ENCODE measurements at regions not wholly inside any gene's neighbourhood (a gene's known extent, or its start where the extent isn't known, plus 50 kb on each side); places are given as distances from the start of the nearest gene placed in this dataset.

- no peak for TF ChIP-seq CTCF (conservative IDR thresholded peaks at IDR 0.05; ENCODE audit: low read depth, low read length)
- no peak for DNase-seq (ENCODE audit: low read depth)
Measured at GRCh38 chr12:90831712-90832111, 123.3 kb downstream of the CCER1 start.

GRCh38 chr12:90829044-90829443 is 125.9 kb downstream of the CCER1 start:
- TF ChIP-seq CTCF (conservative IDR thresholded peaks at IDR 0.05; ENCODE audit: low read depth, low read length), result no peak
- no peak overlapping the region for H3K4me3 ChIP-seq (ENCODE audit: low read length)
- DNase-seq (ENCODE audit: low read depth), result no peak

More at GRCh38 chr12:90831712-90832111, 123.3 kb downstream of the CCER1 start:
- no peak overlapping the region for H3K4me3 ChIP-seq (ENCODE audit: low read length)

- no peak overlapping the region for H3K4me3 ChIP-seq (ENCODE audit: low read length)
- DNase-seq (ENCODE audit: low read depth), result no peak
- no peak for TF ChIP-seq CTCF (conservative IDR thresholded peaks at IDR 0.05; ENCODE audit: low read depth, low read length)
Measured at GRCh38 chr12:90828621-90829020, 126.4 kb downstream of the CCER1 start.

- no peak overlapping the region for H3K4me3 ChIP-seq (ENCODE audit: low read length)
- no peak for TF ChIP-seq CTCF (conservative IDR thresholded peaks at IDR 0.05; ENCODE audit: low read depth, low read length)
Measured at GRCh38 chr12:90827567-90827966, 127.4 kb downstream of the CCER1 start.

GRCh38 chr12:90826036-90826435 is 128.9 kb downstream of the CCER1 start:
- H3K4me3 ChIP-seq (ENCODE audit: low read length), result no peak overlapping the region
- TF ChIP-seq CTCF (conservative IDR thresholded peaks at IDR 0.05; ENCODE audit: low read depth, low read length), result no peak
- no peak for DNase-seq (ENCODE audit: low read depth)

More at GRCh38 chr12:90827567-90827966, 127.4 kb downstream of the CCER1 start:
- no peak for DNase-seq (ENCODE audit: low read depth)

GRCh38 chr12:90823859-90824258 is 131.1 kb downstream of the CCER1 start:
- no peak for TF ChIP-seq CTCF (conservative IDR thresholded peaks at IDR 0.05; ENCODE audit: low read depth, low read length)
- H3K4me3 ChIP-seq (ENCODE audit: low read length), result no peak overlapping the region
- DNase-seq (ENCODE audit: low read depth), result no peak

GRCh38 chr12:90819709-90820108 is 135.3 kb downstream of the CCER1 start:
- no peak for TF ChIP-seq CTCF (conservative IDR thresholded peaks at IDR 0.05; ENCODE audit: low read depth, low read length)
- H3K4me3 ChIP-seq (ENCODE audit: low read length), result no peak overlapping the region
- no peak for DNase-seq (ENCODE audit: low read depth)

Data from retinal pigment epithelial cell (primary cell).